ENCODE measurements at regions not wholly inside any gene's neighbourhood (a gene's known extent, or its start where the extent isn't known, plus 50 kb on each side); places are given as distances from the start of the nearest gene placed in this dataset.
A peak's percentile ranks its signal among the peaks of the same experiment; 100 is the strongest.

DNA sequence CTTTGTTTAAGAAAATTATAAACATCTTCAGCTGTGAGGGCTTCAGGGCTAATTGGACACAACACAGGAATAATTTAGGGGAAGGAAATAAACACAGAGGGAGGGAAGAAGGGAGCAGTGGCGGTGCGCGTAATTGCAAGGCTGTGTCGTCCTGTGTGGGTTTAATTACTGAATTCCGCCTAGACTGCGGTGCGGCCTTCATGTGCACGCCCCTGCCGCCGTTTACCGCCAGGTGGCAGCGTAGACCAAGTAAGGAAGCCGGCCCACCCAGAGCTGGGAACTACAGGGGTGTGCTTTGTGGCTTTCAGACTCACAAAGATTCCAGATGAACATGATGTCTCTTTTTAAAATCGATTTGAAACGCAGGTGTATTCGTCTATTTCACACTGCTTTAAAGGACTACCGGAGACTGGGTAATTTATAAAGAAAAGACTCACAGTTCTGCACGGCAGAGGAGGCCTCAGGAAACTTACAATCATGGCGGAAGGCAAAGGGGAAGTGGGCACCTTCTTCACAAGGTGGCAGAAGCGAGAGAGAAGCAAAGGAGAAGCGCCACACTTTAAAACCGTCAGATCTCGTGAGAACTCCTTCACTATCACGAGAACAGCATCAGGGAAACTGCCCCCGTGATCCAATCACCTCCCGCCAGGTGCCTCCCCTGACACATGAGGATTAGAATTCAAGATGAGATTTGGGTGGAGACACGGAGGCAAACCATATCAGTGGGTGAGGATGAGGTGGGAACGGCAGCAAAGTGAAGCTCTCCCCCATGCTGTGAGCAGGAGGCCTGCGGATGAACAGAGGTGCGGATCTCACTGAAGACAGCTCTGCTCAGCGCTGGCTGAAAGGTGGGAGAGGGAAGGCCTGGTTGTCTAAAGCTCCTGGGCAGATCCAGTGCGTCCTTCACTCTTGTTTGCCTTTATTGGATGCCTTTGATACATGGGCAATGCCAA is 222.0 kb upstream of the PDE10A start:
- DNase-seq (peak; percentile 91), ATAC-seq (peak; percentile 99)
- Mint-ChIP-seq H3K4me3 (peak overlapping the region; percentile 45), H3K4me1 (ENCODE audit: low read depth) (peaks cover 11% of the 10 kb centered on the region), H3K27me3 (peaks cover 5% of the 10 kb centered on the region), H3K9me3 (peaks cover 5% of the 10 kb centered on the region), H3K27ac (peak overlapping the region; percentile 22), H3K36me3 (ENCODE audit: low read depth) (no peaks in the 10 kb centered on the region)
- TF ChIP-seq, protein P1, sequence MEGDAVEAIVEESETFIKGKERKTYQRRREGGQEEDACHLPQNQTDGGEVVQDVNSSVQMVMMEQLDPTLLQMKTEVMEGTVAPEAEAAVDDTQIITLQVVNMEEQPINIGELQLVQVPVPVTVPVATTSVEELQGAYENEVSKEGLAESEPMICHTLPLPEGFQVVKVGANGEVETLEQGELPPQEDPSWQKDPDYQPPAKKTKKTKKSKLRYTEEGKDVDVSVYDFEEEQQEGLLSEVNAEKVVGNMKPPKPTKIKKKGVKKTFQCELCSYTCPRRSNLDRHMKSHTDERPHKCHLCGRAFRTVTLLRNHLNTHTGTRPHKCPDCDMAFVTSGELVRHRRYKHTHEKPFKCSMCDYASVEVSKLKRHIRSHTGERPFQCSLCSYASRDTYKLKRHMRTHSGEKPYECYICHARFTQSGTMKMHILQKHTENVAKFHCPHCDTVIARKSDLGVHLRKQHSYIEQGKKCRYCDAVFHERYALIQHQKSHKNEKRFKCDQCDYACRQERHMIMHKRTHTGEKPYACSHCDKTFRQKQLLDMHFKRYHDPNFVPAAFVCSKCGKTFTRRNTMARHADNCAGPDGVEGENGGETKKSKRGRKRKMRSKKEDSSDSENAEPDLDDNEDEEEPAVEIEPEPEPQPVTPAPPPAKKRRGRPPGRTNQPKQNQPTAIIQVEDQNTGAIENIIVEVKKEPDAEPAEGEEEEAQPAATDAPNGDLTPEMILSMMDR (IDR thresholded peaks at IDR 0.05) = peak; percentile 87
- ChIA-PET POLR2A (interaction anchor here (0.7 kb wide), 1 partner anchor 533 kb away, joined by 3 read pairs; no protein-coding TSS in a partner anchor), CTCF (interaction anchor here (0.6 to 5.2 kb wide), 15 partner anchors 8 to 241 kb away, joined by 3 to 58 read pairs (median 5); no protein-coding TSS in a partner anchor)
- intact Hi-C loops (cut with micrococcal nuclease) = loop anchor here (1.0 kb wide), 1 partner anchor 221 kb away; no protein-coding TSS in a partner anchor

- H3K4me1 Mint-ChIP-seq (ENCODE audit: low read depth) = peaks cover 11% of the 10 kb centered on the region
Observed at GRCh38 chr6:165883851-165884640, 221.0 kb upstream of the PDE10A start.

DNA sequence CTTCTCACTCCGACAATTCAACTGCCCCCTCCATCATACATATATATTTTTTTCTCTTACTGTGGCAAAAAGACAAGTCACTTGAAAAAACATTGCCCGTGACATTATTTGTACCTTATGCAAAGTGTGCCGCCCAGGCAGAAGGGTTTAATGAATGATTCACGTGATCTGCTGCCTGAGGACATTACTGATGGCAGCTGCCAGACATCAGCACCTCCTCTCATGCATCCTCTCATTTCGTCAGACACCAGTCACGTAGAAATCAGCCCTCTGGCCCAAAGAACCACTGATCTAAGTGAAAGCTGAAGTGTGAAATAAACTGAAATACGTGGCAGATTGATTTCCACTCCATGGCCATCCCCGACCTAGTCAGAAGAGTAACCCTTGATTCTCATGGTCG is 218.8 kb upstream of the PDE10A start:
- peaks cover 10% of the 10 kb centered on the region for H3K27me3 Mint-ChIP-seq
- H3K4me1 Mint-ChIP-seq (ENCODE audit: low read depth) = peaks cover 11% of the 10 kb centered on the region
- intact Hi-C loops (cut with micrococcal nuclease) = no loop called here
- H3K27ac Mint-ChIP-seq = no peak overlapping the region
- H3K36me3 Mint-ChIP-seq (ENCODE audit: low read depth) = no peaks in the 10 kb centered on the region
- H3K9me3 Mint-ChIP-seq = peaks cover 2% of the 10 kb centered on the region
- no peak for DNase-seq
- H3K4me3 Mint-ChIP-seq = no peak overlapping the region
- TF ChIP-seq, protein P1 (IDR thresholded peaks at IDR 0.05) = no peak
- POLR2A ChIA-PET = no interaction called here
- CTCF ChIA-PET = interaction anchor here (0.8 kb wide), 1 partner anchor 225 kb away, joined by 3 read pairs; no protein-coding TSS in a partner anchor
- no peak for ATAC-seq

More at GRCh38 chr6:165883851-165884640, 221.0 kb upstream of the PDE10A start:
- H3K4me3 Mint-ChIP-seq = no peak overlapping the region
- ChIA-PET CTCF (interaction anchor here (1.0 to 5.2 kb wide), 11 partner anchors 11 to 517 kb away, joined by 3 to 58 read pairs (median 6); no protein-coding TSS in a partner anchor), POLR2A (no interaction called here)
- H3K9me3 Mint-ChIP-seq = peaks cover 5% of the 10 kb centered on the region
- DNase-seq = no peak
- ATAC-seq = no peak
- intact Hi-C loops (cut with micrococcal nuclease) = no loop called here
- TF ChIP-seq, protein P1 (IDR thresholded peaks at IDR 0.05) = no peak
- no peaks in the 10 kb centered on the region for H3K36me3 Mint-ChIP-seq (ENCODE audit: low read depth)
- peaks cover 3% of the 10 kb centered on the region for H3K27me3 Mint-ChIP-seq
- H3K27ac Mint-ChIP-seq = no peak overlapping the region

GRCh38 chr6:165880686-165881085 is 217.6 kb upstream of the PDE10A start:
- CTCF ChIA-PET = interaction anchor here (1.3 kb wide), 1 partner anchor 226 kb away, joined by 3 read pairs; no protein-coding TSS in a partner anchor
- H3K4me3 Mint-ChIP-seq = no peak overlapping the region

More at GRCh38 chr6:165880686-165881085, 217.6 kb upstream of the PDE10A start:
- TF ChIP-seq, protein P1 (IDR thresholded peaks at IDR 0.05) = no peak
- ATAC-seq (no peak), DNase-seq (no peak)
- Mint-ChIP-seq H3K4me1 (ENCODE audit: low read depth) (peaks cover 11% of the 10 kb centered on the region), H3K36me3 (ENCODE audit: low read depth) (no peaks in the 10 kb centered on the region), H3K27ac (no peak overlapping the region), H3K27me3 (peaks cover 13% of the 10 kb centered on the region), H3K9me3 (peaks cover 2% of the 10 kb centered on the region)
- POLR2A ChIA-PET = no interaction called here
- intact Hi-C loops (cut with micrococcal nuclease) = no loop called here

All from activated CD8-positive, alpha-beta T cell treated with anti-CD3 and anti-CD28 coated beads for 36 hours (primary cell).